ENCODE measurements at regions not wholly inside any gene's neighbourhood (a gene's known extent, or its start where the extent isn't known, plus 50 kb on each side); places are given as distances from the start of the nearest gene placed in this dataset.

- peaks cover 81% of the 10 kb centered on the region for H3K27me3 ChIP-seq (ENCODE audit: insufficient read depth, low read depth, severe bottlenecking)
- no peaks in the 10 kb centered on the region for H3K36me3 ChIP-seq
- H3K9me3 ChIP-seq (ENCODE audit: severe bottlenecking) = no peaks in the 10 kb centered on the region
- no peak overlapping the region for H3K27ac ChIP-seq
- TF ChIP-seq CTCF (IDR thresholded peaks at IDR 0.05; ENCODE audit: low read depth, low read length) = no peak
- H3K4me3 ChIP-seq (ENCODE audit: low read depth, low read length) = no peak overlapping the region
- no peak for DNase-seq
These were observed 116.6 kb upstream of the UQCRFS1 start for GRCh38 chr19:29329460-29330134.

GRCh38 chr19:29336425-29336824, 123.5 kb upstream of the UQCRFS1 start:
- H3K9me3 ChIP-seq (ENCODE audit: severe bottlenecking) = no peaks in the 10 kb centered on the region
- no peak overlapping the region for H3K4me3 ChIP-seq (ENCODE audit: low read depth, low read length)
- H3K27me3 ChIP-seq (ENCODE audit: insufficient read depth, low read depth, severe bottlenecking) = peaks cover 38% of the 10 kb centered on the region
- TF ChIP-seq CTCF (IDR thresholded peaks at IDR 0.05; ENCODE audit: low read depth, low read length) = no peak
- no peaks in the 10 kb centered on the region for H3K36me3 ChIP-seq
- DNase-seq = no peak
- H3K27ac ChIP-seq = no peak overlapping the region

GRCh38 chr19:29337029-29337428, 124.1 kb upstream of the UQCRFS1 start:
- TF ChIP-seq CTCF (IDR thresholded peaks at IDR 0.05; ENCODE audit: low read depth, low read length) = no peak
- Histone ChIP-seq H3K27ac (no peak overlapping the region), H3K9me3 (ENCODE audit: severe bottlenecking) (no peaks in the 10 kb centered on the region), H3K4me3 (ENCODE audit: low read depth, low read length) (no peak overlapping the region), H3K36me3 (no peaks in the 10 kb centered on the region), H3K27me3 (ENCODE audit: insufficient read depth, low read depth, severe bottlenecking) (peaks cover 34% of the 10 kb centered on the region)
- DNase-seq = no peak

GRCh38 chr19:29338480-29338879, 125.5 kb upstream of the UQCRFS1 start:
- no peak overlapping the region for H3K27ac ChIP-seq
- peaks cover 25% of the 10 kb centered on the region for H3K27me3 ChIP-seq (ENCODE audit: insufficient read depth, low read depth, severe bottlenecking)
- no peak for TF ChIP-seq CTCF (IDR thresholded peaks at IDR 0.05; ENCODE audit: low read depth, low read length)
- DNase-seq = no peak
- H3K9me3 ChIP-seq (ENCODE audit: severe bottlenecking) = no peaks in the 10 kb centered on the region
- H3K4me3 ChIP-seq (ENCODE audit: low read depth, low read length) = no peak overlapping the region
- H3K36me3 ChIP-seq = no peaks in the 10 kb centered on the region

- H3K9me3 ChIP-seq (ENCODE audit: severe bottlenecking) = peaks cover 2% of the 10 kb centered on the region
These were observed 129.8 kb upstream of the UQCRFS1 start for GRCh38 chr19:29342721-29343120.

More at GRCh38 chr19:29342721-29343120, 129.8 kb upstream of the UQCRFS1 start:
- no peaks in the 10 kb centered on the region for H3K36me3 ChIP-seq
- no peak overlapping the region for H3K4me3 ChIP-seq (ENCODE audit: low read depth, low read length)
- H3K27me3 ChIP-seq (ENCODE audit: insufficient read depth, low read depth, severe bottlenecking) = peaks cover 4% of the 10 kb centered on the region
- no peak for DNase-seq
- H3K27ac ChIP-seq = no peak overlapping the region
- no peak for TF ChIP-seq CTCF (IDR thresholded peaks at IDR 0.05; ENCODE audit: low read depth, low read length)

Measured in WERI-Rb-1 (cell line).